ENCODE measurements at regions not wholly inside any gene's neighbourhood (a gene's known extent, or its start where the extent isn't known, plus 50 kb on each side); places are given as distances from the start of the nearest gene placed in this dataset.

DNA sequence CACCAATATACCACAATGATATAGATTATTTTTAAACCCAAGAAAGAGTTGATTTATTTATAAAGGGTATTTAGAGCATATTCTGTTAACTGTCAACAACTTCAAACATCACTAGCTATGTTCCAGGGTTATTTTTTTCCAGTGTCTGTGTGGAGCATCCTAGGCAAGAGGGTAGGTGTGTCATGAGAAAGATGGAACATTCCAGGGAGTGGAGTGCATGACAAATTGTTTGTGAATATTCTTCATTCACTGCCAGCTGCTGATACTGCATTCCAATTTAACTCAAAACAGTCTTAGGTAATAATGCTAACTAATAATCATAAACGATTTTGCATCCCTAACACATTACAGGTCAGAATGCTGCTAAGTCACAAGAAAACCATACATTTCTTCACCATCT, 148.7 kb upstream of the RASGEF1B start:
- TF ChIP-seq CTCF (IDR thresholded peaks at IDR 0.05): no peak
- TF ChIP-seq POLR2AphosphoS5 (IDR thresholded peaks at IDR 0.05): no peak
